HG03280 (cell line): ENCODE measurements at regions not wholly inside any gene's neighbourhood (a gene's known extent, or its start where the extent isn't known, plus 50 kb on each side); places are given as distances from the start of the nearest gene placed in this dataset.

Experiments
- ATAC-seq: cut with Tn5 transposase; IDR thresholded peaks from one replicate; pipeline ENCODE4 v1.9.1; 2021; ENCODE audit warnings: mild to moderate bottlenecking, moderate library complexity; ENCODE audit not compliant: unreplicated experiment

GRCh38 chr4:129345609-129346008, 249.7 kb downstream of the C4orf33 start:
- no peak for ATAC-seq

- ATAC-seq = no peak
Observed at GRCh38 chr4:129346036-129346435, 250.1 kb downstream of the C4orf33 start.

GRCh38 chr4:129346734-129347133, 250.8 kb downstream of the C4orf33 start:
- ATAC-seq = no peak

- no peak for ATAC-seq
Observed at GRCh38 chr4:129350834-129351721, 255.1 kb downstream of the C4orf33 start.

GRCh38 chr4:129352480-129352879, 256.5 kb downstream of the C4orf33 start:
- ATAC-seq = no peak

- ATAC-seq = no peak
Observed at GRCh38 chr4:129353490-129353889, 257.5 kb downstream of the C4orf33 start.

GRCh38 chr4:129355031-129355430, 259.1 kb downstream of the C4orf33 start:
- no peak for ATAC-seq

- no peak for ATAC-seq
Observed at GRCh38 chr4:129355516-129355915, 259.6 kb downstream of the C4orf33 start.

- no peak for ATAC-seq
Observed at GRCh38 chr4:129358571-129358970, 262.6 kb downstream of the C4orf33 start.

- no peak for ATAC-seq
Observed at GRCh38 chr4:129359461-129359860, 263.5 kb downstream of the C4orf33 start.

- ATAC-seq = peak; percentile 92
Observed at GRCh38 chr4:129362691-129363274, 266.8 kb downstream of the C4orf33 start.

GRCh38 chr4:129364747-129365452, 268.9 kb downstream of the C4orf33 start:
- no peak for ATAC-seq

GRCh38 chr4:129369361-129370010, 273.5 kb downstream of the C4orf33 start:
- ATAC-seq = no peak

- no peak for ATAC-seq
Observed at GRCh38 chr4:129371065-129371464, 275.1 kb downstream of the C4orf33 start.

- ATAC-seq = no peak
Observed at GRCh38 chr4:129371926-129372325, 276.0 kb downstream of the C4orf33 start.

- ATAC-seq = no peak
Observed at GRCh38 chr4:129377131-129377845, 281.3 kb downstream of the C4orf33 start.

- no peak for ATAC-seq
Observed at GRCh38 chr4:129378364-129378763, 282.4 kb downstream of the C4orf33 start.

GRCh38 chr4:129379429-129379828, 283.5 kb downstream of the C4orf33 start:
- ATAC-seq = no peak

GRCh38 chr4:129384974-129385373, 289.0 kb downstream of the C4orf33 start:
- ATAC-seq = no peak

GRCh38 chr4:129387666-129388065, 291.7 kb downstream of the C4orf33 start:
- no peak for ATAC-seq

GRCh38 chr4:129393976-129394375, 298.0 kb downstream of the C4orf33 start:
- no peak for ATAC-seq
